Hepatocyte (in vitro differentiated cells): ENCODE measurements at regions not wholly inside any gene's neighbourhood (a gene's known extent, or its start where the extent isn't known, plus 50 kb on each side); places are given as distances from the start of the nearest gene placed in this dataset.

ENCODE experiments used
- EZH2 ChIP-seq: fragments of 200-600 bp; sonication (generic); IDR thresholded peaks from 2 replicates; pipeline ENCODE4 v1.6.1; 2016; ENCODE audit warnings: antibody characterized with exemption, mild to moderate bottlenecking, borderline replicate concordance
- TF ChIP-seq, protein P1 (sequence below): fragments of 200-600 bp; sonication (generic); IDR thresholded peaks from 2 replicates; pipeline ENCODE4 v1.5.1; 2016; ENCODE audit warnings: antibody characterized with exemption, mild to moderate bottlenecking; ENCODE audit not compliant: poor library complexity

DNA sequence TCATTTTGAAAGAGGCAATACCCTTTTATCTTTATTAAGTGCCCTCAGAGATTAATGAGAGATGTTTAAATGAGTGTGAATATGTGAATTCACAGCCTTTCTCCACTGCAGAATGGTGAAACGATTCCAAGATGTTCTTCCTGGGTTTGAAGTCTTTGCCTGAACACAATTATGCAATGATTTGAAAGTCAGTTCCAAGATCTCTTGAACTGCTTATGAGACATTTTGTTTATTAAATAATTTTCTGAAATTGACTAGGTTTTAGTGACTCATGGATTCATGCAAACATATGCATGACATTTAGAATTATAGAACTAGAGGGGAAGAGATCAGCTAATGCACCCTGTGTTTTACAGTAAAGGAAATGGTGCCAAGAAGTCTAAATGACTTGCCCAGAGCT is 118.1 kb upstream of the SLC38A2 start:
- TF ChIP-seq EZH2, result no peak
- TF ChIP-seq, protein P1, sequence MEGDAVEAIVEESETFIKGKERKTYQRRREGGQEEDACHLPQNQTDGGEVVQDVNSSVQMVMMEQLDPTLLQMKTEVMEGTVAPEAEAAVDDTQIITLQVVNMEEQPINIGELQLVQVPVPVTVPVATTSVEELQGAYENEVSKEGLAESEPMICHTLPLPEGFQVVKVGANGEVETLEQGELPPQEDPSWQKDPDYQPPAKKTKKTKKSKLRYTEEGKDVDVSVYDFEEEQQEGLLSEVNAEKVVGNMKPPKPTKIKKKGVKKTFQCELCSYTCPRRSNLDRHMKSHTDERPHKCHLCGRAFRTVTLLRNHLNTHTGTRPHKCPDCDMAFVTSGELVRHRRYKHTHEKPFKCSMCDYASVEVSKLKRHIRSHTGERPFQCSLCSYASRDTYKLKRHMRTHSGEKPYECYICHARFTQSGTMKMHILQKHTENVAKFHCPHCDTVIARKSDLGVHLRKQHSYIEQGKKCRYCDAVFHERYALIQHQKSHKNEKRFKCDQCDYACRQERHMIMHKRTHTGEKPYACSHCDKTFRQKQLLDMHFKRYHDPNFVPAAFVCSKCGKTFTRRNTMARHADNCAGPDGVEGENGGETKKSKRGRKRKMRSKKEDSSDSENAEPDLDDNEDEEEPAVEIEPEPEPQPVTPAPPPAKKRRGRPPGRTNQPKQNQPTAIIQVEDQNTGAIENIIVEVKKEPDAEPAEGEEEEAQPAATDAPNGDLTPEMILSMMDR, result no peak
